IMR-90 (cell line): ENCODE measurements at regions not wholly inside any gene's neighbourhood (a gene's known extent, or its start where the extent isn't known, plus 50 kb on each side); places are given as distances from the start of the nearest gene placed in this dataset.

ENCODE experiments used
- ATAC-seq: fragments of 200-7000 bp; cut with Tn5 transposase; 2 replicates; pipeline ENCODE4 v1.9.1; 2020; ENCODE audit warnings: low read depth, mild to moderate bottlenecking, moderate library complexity
- BruUV-seq: library from RNA; stranded (reverse); fragments of 400-500 nt; replicated peaks from 2 replicates; lab custom pipeline; 2021; lab: Mats Ljungman, UMichigan
- CTCF ChIA-PET: fragments of 300-600 bp; formaldehyde crosslinking; extraction: SDS; loops from one replicate; lab custom pipeline; 2021; ENCODE audit warnings: antibody characterized with exemption; lab: Yijun Ruan, JAX
- POLR2A ChIA-PET: fragments of 300-600 bp; sonication (Branson Sonifier 250); formaldehyde crosslinking; loops from one replicate; lab custom pipeline; 2022; ENCODE audit warnings: antibody characterized with exemption; ENCODE audit not compliant: unreplicated experiment; lab: Charles Lee
- DNase-seq: peaks from one replicate; pipeline ENCODE4 v3.0.0; 2013
- H2AFZ ChIP-seq: replicated peaks from 2 replicates; pipeline ENCODE3; 2013; ENCODE audit warnings: low read length, mild to moderate bottlenecking; ENCODE audit not compliant: poor library complexity
- H2AK5ac ChIP-seq: 2 replicates; pipeline ENCODE4 v1.6.1; 2013; ENCODE audit warnings: low read depth, low read length, inconsistent platforms
- H2AK9ac ChIP-seq: replicated peaks from 2 replicates; pipeline ENCODE3; 2013; ENCODE audit warnings: mild to moderate bottlenecking, low read depth, low read length, moderate library complexity; ENCODE audit not compliant: poor library complexity
- H2BK120ac ChIP-seq: 2 replicates; pipeline ENCODE4 v1.6.1; 2013; ENCODE audit warnings: low read depth, low read length, inconsistent platforms
- H2BK15ac ChIP-seq: 3 replicates; pipeline ENCODE4 v1.6.1; 2013; ENCODE audit warnings: low read depth, low read length, inconsistent platforms
- H2BK20ac ChIP-seq: 2 replicates; pipeline ENCODE4 v1.6.1; 2013; ENCODE audit warnings: low read depth, mild to moderate bottlenecking, inconsistent platforms, low read length, moderate library complexity
- H2BK5ac ChIP-seq: 2 replicates; pipeline ENCODE4 v1.6.1; 2013; ENCODE audit warnings: mild to moderate bottlenecking, low read depth, low read length, inconsistent platforms; ENCODE audit not compliant: poor library complexity, severe bottlenecking
- H3K14ac ChIP-seq: replicated peaks from 2 replicates; pipeline ENCODE4 v1.6.1; 2013; ENCODE audit warnings: low read depth, low read length, inconsistent platforms
- H3K18ac ChIP-seq: 2 replicates; pipeline ENCODE4 v1.6.1; 2013; ENCODE audit warnings: low read depth, low read length, control low read depth
- H3K23ac ChIP-seq: 2 replicates; pipeline ENCODE4 v1.6.1; 2013; ENCODE audit warnings: low read depth, low read length, inconsistent platforms
- H3K27ac ChIP-seq: 2 replicates; pipeline ENCODE4 v1.5.1; 2013; ENCODE audit warnings: mild to moderate bottlenecking, control low read depth, low read length; ENCODE audit not compliant: insufficient read depth
- H3K27me3 ChIP-seq: 2 replicates; pipeline ENCODE4 v1.6.1; 2013; ENCODE audit warnings: low read length; ENCODE audit not compliant: control insufficient read depth, insufficient read depth
- H3K36me3 ChIP-seq: 2 replicates; pipeline ENCODE4 v1.6.1; 2013; ENCODE audit warnings: low read length, mixed read lengths; ENCODE audit not compliant: control insufficient read depth, insufficient read depth
- H3K4ac ChIP-seq: 2 replicates; pipeline ENCODE4 v1.6.1; 2013; ENCODE audit warnings: low read depth, low read length, inconsistent platforms
- H3K4me1 ChIP-seq: 2 replicates; pipeline ENCODE4 v1.6.1; 2013; ENCODE audit warnings: low read length, mixed read lengths; ENCODE audit not compliant: control insufficient read depth, insufficient read depth
- H3K4me2 ChIP-seq: 2 replicates; pipeline ENCODE4 v1.6.1; 2013; ENCODE audit warnings: low read depth, mild to moderate bottlenecking, control low read depth, low read length, moderate library complexity
- H3K4me3 ChIP-seq: 2 replicates; pipeline ENCODE4 v1.5.1; 2013; ENCODE audit warnings: low read depth, mild to moderate bottlenecking, control low read depth, low read length, moderate library complexity; ENCODE audit not compliant: insufficient read depth
- H3K56ac ChIP-seq: 2 replicates; pipeline ENCODE4 v1.6.1; 2013; ENCODE audit warnings: low read length, inconsistent platforms; ENCODE audit not compliant: insufficient read depth; ENCODE audit errors: extremely low read depth
- H3K79me1 ChIP-seq, 2 experiments: 2 replicates each; pipeline ENCODE4 v1.6.1; 2013; ENCODE audit warnings: low read length in 2 of 2, inconsistent platforms in 1 of 2, low read depth in 1 of 2
- H3K9ac ChIP-seq: 2 replicates; pipeline ENCODE4 v1.6.1; 2013; ENCODE audit warnings: low read depth, low read length, control low read depth
- H3K9me1 ChIP-seq: 2 replicates; pipeline ENCODE4 v1.6.1; 2013; ENCODE audit warnings: low read length, inconsistent platforms; ENCODE audit not compliant: insufficient read depth
- H3K9me3 ChIP-seq: 2 replicates; pipeline ENCODE4 v1.6.1; 2013; ENCODE audit warnings: low read length; ENCODE audit not compliant: control insufficient read depth, insufficient read depth
- H4K20me1 ChIP-seq: 2 replicates; pipeline ENCODE4 v1.6.1; 2013; ENCODE audit warnings: low read length, inconsistent platforms; ENCODE audit not compliant: insufficient read depth
- H4K5ac ChIP-seq: 2 replicates; pipeline ENCODE4 v1.6.1; 2013; ENCODE audit warnings: mild to moderate bottlenecking, low read depth, low read length, control low read depth
- H4K8ac ChIP-seq, 2 experiments: 2 replicates each; pipeline ENCODE4 v1.6.1; 2013; ENCODE audit warnings: low read depth in 2 of 2, low read length in 2 of 2, control low read depth in 1 of 2, inconsistent platforms in 1 of 2
- H4K91ac ChIP-seq: 2 replicates; pipeline ENCODE4 v1.6.1; 2013; ENCODE audit warnings: low read depth, low read length, inconsistent platforms; ENCODE audit not compliant: insufficient read depth
- BHLHE40 ChIP-seq: fragments of 150-350 bp; IDR thresholded peaks from 2 replicates; pipeline ENCODE4 v1.6.1; 2016; ENCODE audit warnings: mild to moderate bottlenecking, low read depth, low read length
- CEBPB ChIP-seq: IDR thresholded peaks from 2 replicates; pipeline ENCODE4 v1.6.1; 2012; ENCODE audit warnings: low read depth, low read length, improper control_type of control experiment
- CHD1 ChIP-seq: IDR thresholded peaks from 2 replicates; pipeline ENCODE4 v1.6.1; 2012; ENCODE audit warnings: low read depth, low read length, improper control_type of control experiment
- CTCF ChIP-seq: conservative IDR thresholded peaks from 2 replicates; pipeline ENCODE4 v1.5.1; 2012; ENCODE audit warnings: mild to moderate bottlenecking, low read depth, low read length, improper control_type of control experiment
- FOS ChIP-seq: fragments of 150-350 bp; IDR thresholded peaks from 2 replicates; pipeline ENCODE4 v1.6.1; 2016; ENCODE audit warnings: low read depth, low read length
- MAFK ChIP-seq: IDR thresholded peaks from 2 replicates; pipeline ENCODE4 v1.6.1; 2012; ENCODE audit warnings: low read depth, low read length, improper control_type of control experiment
- MAZ ChIP-seq: IDR thresholded peaks from 2 replicates; pipeline ENCODE4 v1.6.1; 2012; ENCODE audit warnings: low read depth, mild to moderate bottlenecking, low read length, improper control_type of control experiment, moderate library complexity, borderline replicate concordance
- MXI1 ChIP-seq: IDR thresholded peaks from 2 replicates; pipeline ENCODE4 v1.6.1; 2012; ENCODE audit warnings: low read depth, mild to moderate bottlenecking, low read length, moderate library complexity, borderline replicate concordance
- NFE2L2 ChIP-seq: fragments of 150-350 bp; IDR thresholded peaks from 2 replicates; pipeline ENCODE4 v1.6.1; 2016; ENCODE audit warnings: low read depth, mild to moderate bottlenecking, low read length
- POLR2A ChIP-seq: IDR thresholded peaks from 2 replicates; pipeline ENCODE4 v1.6.1; 2012; ENCODE audit warnings: mild to moderate bottlenecking, low read depth, low read length
- RAD21 ChIP-seq: IDR thresholded peaks from 2 replicates; pipeline ENCODE4 v1.6.1; 2012; ENCODE audit warnings: low read length, improper control_type of control experiment
- RCOR1 ChIP-seq: IDR thresholded peaks from 2 replicates; pipeline ENCODE4 v1.6.1; 2012; ENCODE audit warnings: mild to moderate bottlenecking, low read length, improper control_type of control experiment; ENCODE audit not compliant: insufficient replicate concordance
- RFX5 ChIP-seq: IDR thresholded peaks from 2 replicates; pipeline ENCODE4 v1.8.0; 2012; ENCODE audit warnings: low read depth, mild to moderate bottlenecking, low read length, moderate library complexity
- SMC3 ChIP-seq: fragments of 150-350 bp; IDR thresholded peaks from 2 replicates; pipeline ENCODE4 v1.6.1; 2016; ENCODE audit warnings: low read depth, mild to moderate bottlenecking, antibody characterized with exemption, low read length, moderate library complexity
- USF2 ChIP-seq: fragments of 150-350 bp; IDR thresholded peaks from 2 replicates; pipeline ENCODE4 v1.6.1; 2017; ENCODE audit warnings: mild to moderate bottlenecking, antibody characterized with exemption, low read length, low read depth
- WGBS, 2 experiments: methylation state at CpG; one replicate each; pipeline versions ENCODE4 v1.1.5 to v1.1.7; 2013; ENCODE audit warnings: missing lambda C conversion rate in 2 of 2; ENCODE audit not compliant: insufficient read length in 1 of 2; ENCODE audit errors: extremely low coverage in 2 of 2; 5-methylcytosine and 5-hydroxymethylcytosine counted together
- dilution Hi-C: fragments of 300-500 bp; cut with HindIII; formaldehyde crosslinking; loops from one replicate; pipeline ENCODE4 v1.14.3; 2018; ENCODE audit warnings: low sequenced_read_pairs; ENCODE audit not compliant: unreplicated experiment
- in situ Hi-C: fragments of 300-500 bp; cut with MboI; formaldehyde crosslinking; loops from 3 replicates; pipeline ENCODE4 v1.14.3; 2019; ENCODE audit warnings: low sequenced_read_pairs, inconsistent platforms, mixed read lengths
- intact Hi-C: fragments of 100-400 bp; cut with micrococcal nuclease; formaldehyde crosslinking; loops from 2 replicates; pipeline ENCODE4 v1.10.0; 2022
- TF ChIP-seq, protein P1 (sequence below): fragments of 150-350 bp; IDR thresholded peaks from 2 replicates; pipeline ENCODE4 v1.6.1; 2016; ENCODE audit warnings: low read depth, mild to moderate bottlenecking, low read length, moderate library complexity, borderline replicate concordance

DNA sequence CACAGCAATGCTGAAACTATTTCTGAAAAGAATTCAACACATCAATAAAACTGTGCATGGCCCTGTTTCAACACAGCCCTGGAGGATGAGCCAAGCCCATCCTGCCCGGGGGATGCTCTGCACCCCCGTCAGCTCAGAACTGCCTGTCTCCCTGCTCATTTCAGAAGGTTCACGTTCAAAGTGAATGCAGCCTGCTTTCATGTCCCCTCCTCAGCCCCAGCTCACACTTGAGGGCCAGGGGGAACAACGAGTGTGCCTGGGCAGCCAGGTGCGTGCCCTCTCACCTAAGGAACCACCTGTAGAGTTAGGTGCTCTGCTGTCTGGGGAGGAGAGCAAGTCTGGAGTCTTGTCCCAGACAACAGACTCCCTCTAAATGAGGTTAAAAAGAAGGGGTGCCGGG lies 348.5 kb upstream of the IRX2 start:
- Histone ChIP-seq H3K23ac (no peak overlapping the region), H3K36me3 (no peaks in the 10 kb centered on the region), H3K4me2 (no peak overlapping the region), H4K5ac (no peak overlapping the region), H2AFZ (no peak overlapping the region), H2BK20ac (no peak overlapping the region), H2BK5ac (no peak overlapping the region), H2AK9ac (no peak overlapping the region), H3K9me1 (no peaks in the 10 kb centered on the region), H4K8ac (no peak overlapping the region), H3K56ac (no peak overlapping the region), H3K4me1 (no peaks in the 10 kb centered on the region), H4K91ac (no peak overlapping the region), H3K18ac (no peak overlapping the region), H3K4ac (no peak overlapping the region), H3K27ac (no peak overlapping the region), H3K27me3 (no peaks in the 10 kb centered on the region), H2BK15ac (no peak overlapping the region), H4K20me1 (no peaks in the 10 kb centered on the region), H2AK5ac (no peak overlapping the region), H3K4me3 (no peak overlapping the region), H3K9ac (no peak overlapping the region), H3K79me1 (no peaks in the 10 kb centered on the region), H3K9me3 (peaks cover 21% of the 10 kb centered on the region), H2BK120ac (no peak overlapping the region), H3K14ac (no peak overlapping the region)
- BruUV-seq, result no TSS peak
- intact Hi-C loops (no loop called here), in situ Hi-C loops (no loop called here), dilution Hi-C loops (no loop called here)
- no CpG with 5 or more reads among the region's 6 CpGs for WGBS, 2 experiments
- ChIA-PET CTCF (no interaction called here), POLR2A (no interaction called here)
- TF ChIP-seq BHLHE40, result no peak
- no peak for TF ChIP-seq CTCF
- TF ChIP-seq SMC3, result no peak
- TF ChIP-seq RAD21, result no peak
- TF ChIP-seq RCOR1, result no peak
- TF ChIP-seq FOS, result no peak
- TF ChIP-seq NFE2L2, result no peak
- no peak for TF ChIP-seq RFX5
- TF ChIP-seq CHD1, result no peak
- TF ChIP-seq USF2, result no peak
- no peak for TF ChIP-seq MAZ
- TF ChIP-seq MAFK, result no peak
- no peak for TF ChIP-seq MXI1
- TF ChIP-seq, protein P1, sequence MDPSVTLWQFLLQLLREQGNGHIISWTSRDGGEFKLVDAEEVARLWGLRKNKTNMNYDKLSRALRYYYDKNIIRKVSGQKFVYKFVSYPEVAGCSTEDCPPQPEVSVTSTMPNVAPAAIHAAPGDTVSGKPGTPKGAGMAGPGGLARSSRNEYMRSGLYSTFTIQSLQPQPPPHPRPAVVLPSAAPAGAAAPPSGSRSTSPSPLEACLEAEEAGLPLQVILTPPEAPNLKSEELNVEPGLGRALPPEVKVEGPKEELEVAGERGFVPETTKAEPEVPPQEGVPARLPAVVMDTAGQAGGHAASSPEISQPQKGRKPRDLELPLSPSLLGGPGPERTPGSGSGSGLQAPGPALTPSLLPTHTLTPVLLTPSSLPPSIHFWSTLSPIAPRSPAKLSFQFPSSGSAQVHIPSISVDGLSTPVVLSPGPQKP, result no peak
- no peak for TF ChIP-seq POLR2A
- no peak for TF ChIP-seq CEBPB
- ATAC-seq, result no peak
- DNase-seq, result no peak
